Liver (tissue), 8 donors: ENCODE measurements at regions not wholly inside any gene's neighbourhood (a gene's known extent, or its start where the extent isn't known, plus 50 kb on each side); places are given as distances from the start of the nearest gene placed in this dataset.

Experiments used
- DNase-seq: peaks from one replicate; pipeline ENCODE4 v3.0.0-alpha.2; 2017; ENCODE audit warnings: low spot score
- H3K27ac ChIP-seq, 2 donors: one replicate each; pipeline ENCODE4 v1.7.0; 2013; ENCODE audit warnings: inconsistent platforms in 2 of 2, low read length in 2 of 2, control low read depth in 1 of 2, low read depth in 1 of 2, mild to moderate bottlenecking in 1 of 2
- H3K27me3 ChIP-seq, 4 donors: one replicate each; pipeline versions ENCODE4 v1.6.1 to v1.7.0; 2013; ENCODE audit warnings: low read length in 3 of 4, inconsistent platforms in 1 of 4, mild to moderate bottlenecking in 1 of 4, moderate library complexity in 1 of 4; ENCODE audit not compliant: control insufficient read depth in 4 of 4, insufficient read depth in 4 of 4
- H3K36me3 ChIP-seq, 4 donors: one replicate each; pipeline versions ENCODE4 v1.6.1 to v1.7.0; 2013; ENCODE audit warnings: low read length in 3 of 4, mild to moderate bottlenecking in 3 of 4, low read depth in 1 of 4, moderate library complexity in 1 of 4; ENCODE audit not compliant: control insufficient read depth in 4 of 4, insufficient read depth in 3 of 4
- H3K4me1 ChIP-seq, 4 donors: one replicate each; pipeline versions ENCODE4 v1.6.1 to v1.7.0; 2013; ENCODE audit warnings: low read length in 3 of 4, mild to moderate bottlenecking in 3 of 4, moderate library complexity in 1 of 4; ENCODE audit not compliant: control insufficient read depth in 4 of 4, insufficient read depth in 4 of 4
- H3K4me3 ChIP-seq, 3 donors: one replicate each; pipeline versions ENCODE4 v1.6.1 to v1.7.0; 2013; ENCODE audit warnings: low read length in 3 of 3, control low read depth in 1 of 3, low read depth in 1 of 3, mild to moderate bottlenecking in 1 of 3
- H3K9ac ChIP-seq, 2 donors: one replicate each; pipeline ENCODE4 v1.7.0; 2013; ENCODE audit warnings: low read length in 2 of 2, mild to moderate bottlenecking in 2 of 2, moderate library complexity in 2 of 2, control low read depth in 1 of 2, low read depth in 1 of 2
- H3K9me3 ChIP-seq, 4 donors: one replicate each; pipeline versions ENCODE4 v1.6.1 to v1.7.0; 2013; ENCODE audit warnings: low read length in 3 of 4; ENCODE audit not compliant: control insufficient read depth in 4 of 4
- EGR1 ChIP-seq, 2 donors: IDR thresholded peaks; 2 replicates each; pipeline ENCODE4 v1.6.1; 2016 to 2018; ENCODE audit warnings: antibody characterized with exemption in 2 of 2, low read depth in 2 of 2
- FOXA1 ChIP-seq: IDR thresholded peaks from 2 replicates; pipeline ENCODE4 v1.6.1; 2016; ENCODE audit warnings: antibody characterized with exemption
- FOXA2 ChIP-seq: IDR thresholded peaks from 2 replicates; pipeline ENCODE4 v1.6.1; 2016; ENCODE audit warnings: antibody characterized with exemption
- GABPA ChIP-seq, 2 donors: IDR thresholded peaks in 1 of 2; conservative IDR thresholded peaks in 1 of 2; 2 replicates each; pipeline ENCODE4 v1.6.1; 2016; ENCODE audit warnings: antibody characterized with exemption in 2 of 2, mild to moderate bottlenecking in 1 of 2, moderate library complexity in 1 of 2
- HNF4A ChIP-seq, 2 donors: conservative IDR thresholded peaks; 2 replicates each; pipeline ENCODE4 v1.6.1; 2016; ENCODE audit warnings: antibody characterized with exemption in 2 of 2, mild to moderate bottlenecking in 2 of 2
- HNF4G ChIP-seq: IDR thresholded peaks from 2 replicates; pipeline ENCODE4 v1.6.1; 2016; ENCODE audit warnings: antibody characterized with exemption
- JUND ChIP-seq, 2 donors: IDR thresholded peaks; 2 replicates each; pipeline ENCODE4 v1.6.1; 2016; ENCODE audit warnings: antibody characterized with exemption in 2 of 2
- NR2F2 ChIP-seq: IDR thresholded peaks from 2 replicates; pipeline ENCODE4 v1.6.1; 2016; ENCODE audit warnings: antibody characterized with exemption
- RAD21 ChIP-seq, 2 donors: IDR thresholded peaks; 2 replicates each; pipeline ENCODE4 v1.6.1; 2016; ENCODE audit warnings: antibody characterized with exemption in 2 of 2, mild to moderate bottlenecking in 2 of 2
- RXRA ChIP-seq, 2 donors: IDR thresholded peaks; 2 replicates each; pipeline ENCODE4 v1.6.1; 2017 to 2018; ENCODE audit warnings: antibody characterized with exemption in 2 of 2, mild to moderate bottlenecking in 1 of 2
- SP1 ChIP-seq: IDR thresholded peaks from 2 replicates; pipeline ENCODE4 v1.6.1; 2018; ENCODE audit warnings: antibody characterized with exemption, mild to moderate bottlenecking
- TAF1 ChIP-seq: conservative IDR thresholded peaks from 2 replicates; pipeline ENCODE4 v1.6.1; 2016; ENCODE audit warnings: antibody characterized with exemption, mild to moderate bottlenecking
- YY1 ChIP-seq: IDR thresholded peaks from 2 replicates; pipeline ENCODE4 v1.6.1; 2016; ENCODE audit warnings: antibody characterized with exemption, mild to moderate bottlenecking
- WGBS: extraction: QIAGEN DNeasy Blood & Tissue Kit; methylation state at CpG from one replicate; pipeline ENCODE4 v1.1.7; 2013; 5-methylcytosine and 5-hydroxymethylcytosine counted together
- TF ChIP-seq, protein P1 (sequence below): IDR thresholded peaks from 2 replicates; pipeline ENCODE4 v1.6.1; 2016; ENCODE audit warnings: antibody characterized with exemption
- TF ChIP-seq, protein P2 (sequence below): IDR thresholded peaks from 2 replicates; pipeline ENCODE4 v1.6.1; 2016; ENCODE audit warnings: antibody characterized with exemption
- TF ChIP-seq, protein P3 (sequence below): IDR thresholded peaks from 2 replicates; pipeline ENCODE4 v1.6.1; 2016; ENCODE audit warnings: antibody characterized with exemption, mild to moderate bottlenecking
- TF ChIP-seq, protein P4 (sequence below): fragments of 150-350 bp; IDR thresholded peaks from 2 replicates; pipeline ENCODE4 v1.5.1; 2017; ENCODE audit warnings: improper control_type of control experiment, low read depth, low read length; ENCODE audit not compliant: missing input control
- TF ChIP-seq, protein P5 (sequence below): IDR thresholded peaks from 2 replicates; pipeline ENCODE4 v1.6.1; 2016; ENCODE audit warnings: antibody characterized with exemption
- donor health status: healthy.
- donor health status: healthy.
- donor health status: healthy.
- donor health status: healthy.
- donor health status: healthy.

DNA sequence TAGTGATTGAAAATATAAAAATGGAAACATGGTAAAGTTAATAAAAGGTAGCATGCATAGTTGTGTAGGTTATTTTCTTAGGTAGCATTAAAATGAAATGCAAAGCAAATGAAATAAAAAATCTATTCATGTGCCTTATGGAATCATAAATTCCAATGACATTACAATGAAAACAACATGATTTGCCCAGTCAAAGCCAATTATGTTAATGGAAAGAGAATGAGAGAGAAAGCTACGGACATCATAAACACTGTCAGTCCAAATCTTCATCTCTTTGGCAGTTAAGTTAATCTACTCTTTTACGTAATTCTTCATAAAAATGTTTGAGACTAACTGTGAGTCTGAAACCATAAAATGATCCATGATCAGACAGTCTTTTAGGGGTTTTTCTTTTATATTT, 636.7 kb upstream of the SYT4 start:
- Histone ChIP-seq H3K9me3 (no peaks in the 10 kb centered on the region), H3K4me1 (no peaks in the 10 kb centered on the region), H3K36me3 (no peaks in the 10 kb centered on the region), H3K27me3 (no peaks in the 10 kb centered on the region), H3K27ac (no peak overlapping the region), H3K9ac (no peak overlapping the region), H3K4me3 (no peak overlapping the region)
- DNase-seq, result no peak
- 85% methylated on average over 2 of the region's 2 CpGs for whole genome bisulfite sequencing
- no peak for TF ChIP-seq YY1
- no peak for TF ChIP-seq FOXA2
- no peak for TF ChIP-seq NR2F2
- no peak for TF ChIP-seq FOXA1
- no peak for TF ChIP-seq RXRA (IDR thresholded peaks at IDR 0.05)
- TF ChIP-seq HNF4G, result no peak
- no peak for TF ChIP-seq RAD21 (IDR thresholded peaks at IDR 0.05)
- TF ChIP-seq, protein P1, sequence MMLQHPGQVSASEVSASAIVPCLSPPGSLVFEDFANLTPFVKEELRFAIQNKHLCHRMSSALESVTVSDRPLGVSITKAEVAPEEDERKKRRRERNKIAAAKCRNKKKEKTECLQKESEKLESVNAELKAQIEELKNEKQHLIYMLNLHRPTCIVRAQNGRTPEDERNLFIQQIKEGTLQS, result no peak
- TF ChIP-seq GABPA (IDR thresholded peaks at IDR 0.05 in 1 of 2, conservative IDR thresholded peaks at IDR 0.05 in 1 of 2), result no peak
- TF ChIP-seq, protein P2, sequence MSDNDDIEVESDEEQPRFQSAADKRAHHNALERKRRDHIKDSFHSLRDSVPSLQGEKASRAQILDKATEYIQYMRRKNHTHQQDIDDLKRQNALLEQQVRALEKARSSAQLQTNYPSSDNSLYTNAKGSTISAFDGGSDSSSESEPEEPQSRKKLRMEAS, result no peak

DNA sequence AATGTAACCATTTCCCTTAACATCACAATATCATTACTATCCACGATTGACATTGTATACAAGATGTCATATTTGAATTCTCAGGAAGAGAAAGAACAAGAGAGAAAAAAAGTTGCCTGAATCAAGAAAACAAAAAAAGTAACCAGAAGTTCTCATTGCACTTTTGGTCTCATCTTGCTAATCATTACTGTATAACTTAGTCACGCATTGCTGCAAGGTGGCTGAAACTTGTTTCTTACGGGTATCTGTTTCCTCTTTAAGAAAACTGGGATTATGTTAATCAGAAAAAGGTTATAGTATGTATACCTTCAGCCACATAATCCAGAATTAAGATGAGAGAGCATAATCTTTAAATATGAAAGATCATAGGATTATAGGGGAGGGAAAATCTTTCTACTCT, 639.7 kb upstream of the SYT4 start:
- H3K9ac ChIP-seq, result no peak overlapping the region
- no peak for DNase-seq
- H3K27me3 ChIP-seq, result no peaks in the 10 kb centered on the region
- no peaks in the 10 kb centered on the region for H3K9me3 ChIP-seq
- H3K4me3 ChIP-seq, result no peak overlapping the region
- WGBS, result 80% methylated on average over 3 of the region's 3 CpGs
- H3K27ac ChIP-seq, result no peak overlapping the region
- TF ChIP-seq, protein P3, sequence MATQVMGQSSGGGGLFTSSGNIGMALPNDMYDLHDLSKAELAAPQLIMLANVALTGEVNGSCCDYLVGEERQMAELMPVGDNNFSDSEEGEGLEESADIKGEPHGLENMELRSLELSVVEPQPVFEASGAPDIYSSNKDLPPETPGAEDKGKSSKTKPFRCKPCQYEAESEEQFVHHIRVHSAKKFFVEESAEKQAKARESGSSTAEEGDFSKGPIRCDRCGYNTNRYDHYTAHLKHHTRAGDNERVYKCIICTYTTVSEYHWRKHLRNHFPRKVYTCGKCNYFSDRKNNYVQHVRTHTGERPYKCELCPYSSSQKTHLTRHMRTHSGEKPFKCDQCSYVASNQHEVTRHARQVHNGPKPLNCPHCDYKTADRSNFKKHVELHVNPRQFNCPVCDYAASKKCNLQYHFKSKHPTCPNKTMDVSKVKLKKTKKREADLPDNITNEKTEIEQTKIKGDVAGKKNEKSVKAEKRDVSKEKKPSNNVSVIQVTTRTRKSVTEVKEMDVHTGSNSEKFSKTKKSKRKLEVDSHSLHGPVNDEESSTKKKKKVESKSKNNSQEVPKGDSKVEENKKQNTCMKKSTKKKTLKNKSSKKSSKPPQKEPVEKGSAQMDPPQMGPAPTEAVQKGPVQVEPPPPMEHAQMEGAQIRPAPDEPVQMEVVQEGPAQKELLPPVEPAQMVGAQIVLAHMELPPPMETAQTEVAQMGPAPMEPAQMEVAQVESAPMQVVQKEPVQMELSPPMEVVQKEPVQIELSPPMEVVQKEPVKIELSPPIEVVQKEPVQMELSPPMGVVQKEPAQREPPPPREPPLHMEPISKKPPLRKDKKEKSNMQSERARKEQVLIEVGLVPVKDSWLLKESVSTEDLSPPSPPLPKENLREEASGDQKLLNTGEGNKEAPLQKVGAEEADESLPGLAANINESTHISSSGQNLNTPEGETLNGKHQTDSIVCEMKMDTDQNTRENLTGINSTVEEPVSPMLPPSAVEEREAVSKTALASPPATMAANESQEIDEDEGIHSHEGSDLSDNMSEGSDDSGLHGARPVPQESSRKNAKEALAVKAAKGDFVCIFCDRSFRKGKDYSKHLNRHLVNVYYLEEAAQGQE, result no peak
- TF ChIP-seq, protein P1, result no peak
- no peak for TF ChIP-seq SP1
- TF ChIP-seq, protein P4, sequence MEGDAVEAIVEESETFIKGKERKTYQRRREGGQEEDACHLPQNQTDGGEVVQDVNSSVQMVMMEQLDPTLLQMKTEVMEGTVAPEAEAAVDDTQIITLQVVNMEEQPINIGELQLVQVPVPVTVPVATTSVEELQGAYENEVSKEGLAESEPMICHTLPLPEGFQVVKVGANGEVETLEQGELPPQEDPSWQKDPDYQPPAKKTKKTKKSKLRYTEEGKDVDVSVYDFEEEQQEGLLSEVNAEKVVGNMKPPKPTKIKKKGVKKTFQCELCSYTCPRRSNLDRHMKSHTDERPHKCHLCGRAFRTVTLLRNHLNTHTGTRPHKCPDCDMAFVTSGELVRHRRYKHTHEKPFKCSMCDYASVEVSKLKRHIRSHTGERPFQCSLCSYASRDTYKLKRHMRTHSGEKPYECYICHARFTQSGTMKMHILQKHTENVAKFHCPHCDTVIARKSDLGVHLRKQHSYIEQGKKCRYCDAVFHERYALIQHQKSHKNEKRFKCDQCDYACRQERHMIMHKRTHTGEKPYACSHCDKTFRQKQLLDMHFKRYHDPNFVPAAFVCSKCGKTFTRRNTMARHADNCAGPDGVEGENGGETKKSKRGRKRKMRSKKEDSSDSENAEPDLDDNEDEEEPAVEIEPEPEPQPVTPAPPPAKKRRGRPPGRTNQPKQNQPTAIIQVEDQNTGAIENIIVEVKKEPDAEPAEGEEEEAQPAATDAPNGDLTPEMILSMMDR, result no peak
- TF ChIP-seq RXRA (IDR thresholded peaks at IDR 0.05), result no peak
- no peak for TF ChIP-seq TAF1
- no peak for TF ChIP-seq GABPA (IDR thresholded peaks at IDR 0.05 in 1 of 2, conservative IDR thresholded peaks at IDR 0.05 in 1 of 2)
- TF ChIP-seq YY1, result no peak
- no peak for TF ChIP-seq FOXA2
- TF ChIP-seq HNF4A (conservative IDR thresholded peaks at IDR 0.05), result no peak
- TF ChIP-seq, protein P5, sequence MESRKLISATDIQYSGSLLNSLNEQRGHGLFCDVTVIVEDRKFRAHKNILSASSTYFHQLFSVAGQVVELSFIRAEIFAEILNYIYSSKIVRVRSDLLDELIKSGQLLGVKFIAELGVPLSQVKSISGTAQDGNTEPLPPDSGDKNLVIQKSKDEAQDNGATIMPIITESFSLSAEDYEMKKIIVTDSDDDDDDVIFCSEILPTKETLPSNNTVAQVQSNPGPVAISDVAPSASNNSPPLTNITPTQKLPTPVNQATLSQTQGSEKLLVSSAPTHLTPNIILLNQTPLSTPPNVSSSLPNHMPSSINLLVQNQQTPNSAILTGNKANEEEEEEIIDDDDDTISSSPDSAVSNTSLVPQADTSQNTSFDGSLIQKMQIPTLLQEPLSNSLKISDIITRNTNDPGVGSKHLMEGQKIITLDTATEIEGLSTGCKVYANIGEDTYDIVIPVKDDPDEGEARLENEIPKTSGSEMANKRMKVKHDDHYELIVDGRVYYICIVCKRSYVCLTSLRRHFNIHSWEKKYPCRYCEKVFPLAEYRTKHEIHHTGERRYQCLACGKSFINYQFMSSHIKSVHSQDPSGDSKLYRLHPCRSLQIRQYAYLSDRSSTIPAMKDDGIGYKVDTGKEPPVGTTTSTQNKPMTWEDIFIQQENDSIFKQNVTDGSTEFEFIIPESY, result no peak
- TF ChIP-seq, protein P2, result no peak
- TF ChIP-seq EGR1 (IDR thresholded peaks at IDR 0.05; ENCODE audit: low read depth in 2 of 2), result no peak
- no peak for TF ChIP-seq HNF4G
- TF ChIP-seq NR2F2, result no peak
- no peak for TF ChIP-seq RAD21 (IDR thresholded peaks at IDR 0.05)
- TF ChIP-seq JUND (IDR thresholded peaks at IDR 0.05), result no peak
- TF ChIP-seq FOXA1, result no peak
- H3K36me3 ChIP-seq, result no peaks in the 10 kb centered on the region
- H3K4me1 ChIP-seq, result no peaks in the 10 kb centered on the region
